H1 (cell line): ENCODE measurements at regions not wholly inside any gene's neighbourhood (a gene's known extent, or its start where the extent isn't known, plus 50 kb on each side); places are given as distances from the start of the nearest gene placed in this dataset.

Experiments
- CHD2 ChIP-seq: IDR thresholded peaks from 2 replicates; pipeline ENCODE4 v1.6.1; 2012; ENCODE audit warnings: low read length, improper control_type of control experiment
- EGR1 ChIP-seq: IDR thresholded peaks from 2 replicates; pipeline ENCODE4 v1.6.1; 2011; ENCODE audit warnings: low read depth, low read length, borderline replicate concordance
- EZH2 ChIP-seq: fragments of 200-600 bp; sonication (generic); IDR thresholded peaks from 2 replicates; pipeline ENCODE4 v1.7.1; 2012; ENCODE audit warnings: low read depth, mild to moderate bottlenecking, moderate library complexity, low read length, inconsistent platforms; ENCODE audit not compliant: severe bottlenecking
- GABPA ChIP-seq: IDR thresholded peaks from 2 replicates; pipeline ENCODE4 v1.6.1; 2011; ENCODE audit warnings: mild to moderate bottlenecking, low read length, moderate library complexity, borderline replicate concordance; ENCODE audit not compliant: insufficient read depth
- JUND ChIP-seq: IDR thresholded peaks from 2 replicates; pipeline ENCODE4 v1.6.1; 2011; ENCODE audit warnings: mild to moderate bottlenecking, improper control_type of control experiment, low read length
- POLR2A ChIP-seq, 2 experiments: IDR thresholded peaks; 1 replicate in 1 of 2; 2 replicates in 1 of 2; pipeline ENCODE4 v1.6.1; 2011; ENCODE audit warnings: low read depth in 2 of 2, low read length in 2 of 2, mild to moderate bottlenecking in 2 of 2; ENCODE audit errors: control extremely low read depth in 1 of 2
- POLR2AphosphoS5 ChIP-seq: IDR thresholded peaks from 2 replicates; pipeline ENCODE4 v1.6.1; 2011; ENCODE audit warnings: low read depth, low read length
- RBBP5 ChIP-seq: IDR thresholded peaks from 2 replicates; pipeline ENCODE4 v1.7.1; 2012; ENCODE audit warnings: low read depth, mild to moderate bottlenecking, inconsistent platforms, low read length, moderate library complexity, borderline replicate concordance
- SIN3A ChIP-seq, 2 experiments: IDR thresholded peaks in 1 of 2; conservative IDR thresholded peaks in 1 of 2; 2 replicates each; pipeline ENCODE4 v1.6.1; 2011 to 2012; ENCODE audit warnings: low read length in 2 of 2, improper control_type of control experiment in 1 of 2, low read depth in 1 of 2, mild to moderate bottlenecking in 1 of 2
- SP1 ChIP-seq: IDR thresholded peaks from 2 replicates; pipeline ENCODE4 v1.6.1; 2011; ENCODE audit warnings: low read depth, low read length
- SP2 ChIP-seq: IDR thresholded peaks from 2 replicates; pipeline ENCODE4 v1.6.1; 2012; ENCODE audit warnings: mild to moderate bottlenecking, low read length, inconsistent platforms
- SRF ChIP-seq: IDR thresholded peaks from 2 replicates; pipeline ENCODE4 v1.6.1; 2011; ENCODE audit warnings: mild to moderate bottlenecking, low read depth, low read length, moderate library complexity
- TF ChIP-seq, protein P1 (sequence below), 3 experiments: IDR thresholded peaks; 1 replicate in 2 of 3; 2 replicates in 1 of 3; pipeline versions ENCODE4 v1.5.1 to v1.6.1; 2011; ENCODE audit warnings: low read length in 3 of 3, mild to moderate bottlenecking in 3 of 3, inconsistent platforms in 2 of 3, low read depth in 1 of 3, moderate library complexity in 1 of 3; ENCODE audit not compliant: insufficient read depth in 1 of 3; ENCODE audit errors: control extremely low read depth in 1 of 3
- TF ChIP-seq, protein P2 (sequence below): IDR thresholded peaks from 2 replicates; pipeline ENCODE4 v1.6.1; 2012; ENCODE audit warnings: inconsistent platforms

GRCh38 chr19:28596561-28597071 lies 616.3 kb downstream of the UQCRFS1 start:
- TF ChIP-seq POLR2A (IDR thresholded peaks at IDR 0.05; ENCODE audit: control extremely low read depth in 1 of 2, low read depth in 2 of 2, low read length in 2 of 2) (no peak), JUND (no peak), SP1 (no peak), SIN3A (conservative IDR thresholded peaks at IDR 0.05 in 1 of 2, IDR thresholded peaks at IDR 0.05 in 1 of 2; ENCODE audit: low read depth in 1 of 2, low read length in 2 of 2) (no peak), GABPA (no peak), POLR2AphosphoS5 (no peak), SP2 (no peak), SRF (no peak), RBBP5 (no peak), EZH2 (no peak), EGR1 (no peak), CHD2 (no peak)
- TF ChIP-seq, protein P1, sequence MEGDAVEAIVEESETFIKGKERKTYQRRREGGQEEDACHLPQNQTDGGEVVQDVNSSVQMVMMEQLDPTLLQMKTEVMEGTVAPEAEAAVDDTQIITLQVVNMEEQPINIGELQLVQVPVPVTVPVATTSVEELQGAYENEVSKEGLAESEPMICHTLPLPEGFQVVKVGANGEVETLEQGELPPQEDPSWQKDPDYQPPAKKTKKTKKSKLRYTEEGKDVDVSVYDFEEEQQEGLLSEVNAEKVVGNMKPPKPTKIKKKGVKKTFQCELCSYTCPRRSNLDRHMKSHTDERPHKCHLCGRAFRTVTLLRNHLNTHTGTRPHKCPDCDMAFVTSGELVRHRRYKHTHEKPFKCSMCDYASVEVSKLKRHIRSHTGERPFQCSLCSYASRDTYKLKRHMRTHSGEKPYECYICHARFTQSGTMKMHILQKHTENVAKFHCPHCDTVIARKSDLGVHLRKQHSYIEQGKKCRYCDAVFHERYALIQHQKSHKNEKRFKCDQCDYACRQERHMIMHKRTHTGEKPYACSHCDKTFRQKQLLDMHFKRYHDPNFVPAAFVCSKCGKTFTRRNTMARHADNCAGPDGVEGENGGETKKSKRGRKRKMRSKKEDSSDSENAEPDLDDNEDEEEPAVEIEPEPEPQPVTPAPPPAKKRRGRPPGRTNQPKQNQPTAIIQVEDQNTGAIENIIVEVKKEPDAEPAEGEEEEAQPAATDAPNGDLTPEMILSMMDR (IDR thresholded peaks at IDR 0.05; ENCODE audit: control extremely low read depth in 1 of 3, insufficient read depth in 1 of 3, low read depth in 1 of 3, low read length in 3 of 3) = no peak
- TF ChIP-seq, protein P2, sequence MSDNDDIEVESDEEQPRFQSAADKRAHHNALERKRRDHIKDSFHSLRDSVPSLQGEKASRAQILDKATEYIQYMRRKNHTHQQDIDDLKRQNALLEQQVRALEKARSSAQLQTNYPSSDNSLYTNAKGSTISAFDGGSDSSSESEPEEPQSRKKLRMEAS = no peak
